Uterus (tissue), 3 donors: ENCODE measurements at regions not wholly inside any gene's neighbourhood (a gene's known extent, or its start where the extent isn't known, plus 50 kb on each side); places are given as distances from the start of the nearest gene placed in this dataset.

Experiments used
- DNase-seq, 2 donors: peaks; one replicate each; pipeline ENCODE4 v3.0.0-alpha.2; 2019 to 2020
- H3K27ac ChIP-seq, 2 donors: fragments of 200-600 bp; sonication (generic); 1 replicate in 1 of 2; 2 replicates in 1 of 2; pipeline ENCODE4 v1.5.1; 2016 to 2018
- H3K27me3 ChIP-seq, 2 donors: fragments of 200-600 bp; sonication (generic); one replicate each; pipeline ENCODE4 v1.5.1; 2018 to 2019; ENCODE audit warnings: control low read depth in 1 of 2
- H3K36me3 ChIP-seq, 2 donors: fragments of 200-600 bp; sonication (generic); one replicate each; pipeline ENCODE4 v1.5.1; 2019; ENCODE audit warnings: control low read depth in 1 of 2
- H3K4me1 ChIP-seq, 2 donors: fragments of 200-600 bp; sonication (generic); one replicate each; pipeline ENCODE4 v1.5.1; 2018 to 2019; ENCODE audit warnings: control low read depth in 1 of 2
- H3K4me3 ChIP-seq, 2 donors: fragments of 200-600 bp; sonication (generic); 1 replicate in 1 of 2; 2 replicates in 1 of 2; pipeline ENCODE4 v1.5.1; 2018 to 2019; ENCODE audit warnings: mild to moderate bottlenecking in 1 of 2
- H3K9me3 ChIP-seq, 2 donors: fragments of 200-600 bp; sonication (generic); one replicate each; pipeline ENCODE4 v1.5.1; 2019; ENCODE audit warnings: control low read depth in 1 of 2
- CTCF ChIP-seq, 4 experiments: fragments of 200-600 bp in 2 of 4; fragments of 450-650 bp in 2 of 4; sonication (generic) in 2 of 4; IDR thresholded peaks; one replicate each; pipeline ENCODE4 v1.5.1; 2016 to 2019; ENCODE audit warnings: antibody characterized with exemption in 4 of 4, mild to moderate bottlenecking in 2 of 4, moderate library complexity in 1 of 4
- POLR2A ChIP-seq, 2 donors: fragments of 450-650 bp; IDR thresholded peaks; one replicate each; pipeline ENCODE4 v1.6.1; 2016; ENCODE audit warnings: antibody characterized with exemption in 2 of 2, mild to moderate bottlenecking in 1 of 2, moderate library complexity in 1 of 2
- intact Hi-C: fragments of 100-400 bp; cut with DNase I; formaldehyde crosslinking; loops from one replicate; pipeline ENCODE4 v1.15.1; 2023; ENCODE audit warnings: low total_unique reads
- donor health status: DM: yes; HTN: yes; CAD: no.

GRCh38 chr2:234712421-234712935 lies 215.6 kb upstream of the ARL4C start:
- no peaks in the 10 kb centered on the region for H3K27me3 ChIP-seq
- no peak for TF ChIP-seq POLR2A (IDR thresholded peaks at IDR 0.05)
- TF ChIP-seq CTCF (IDR thresholded peaks at IDR 0.05) = no peak
- DNase-seq = no peak
- H3K9me3 ChIP-seq = no peaks in the 10 kb centered on the region
- intact Hi-C loops = no loop called here
- no peak overlapping the region for H3K27ac ChIP-seq
- no peak overlapping the region for H3K4me3 ChIP-seq
- H3K36me3 ChIP-seq = no peaks in the 10 kb centered on the region
- no peaks in the 10 kb centered on the region for H3K4me1 ChIP-seq

- no peak overlapping the region for H3K27ac ChIP-seq
- H3K4me3 ChIP-seq = no peak overlapping the region
- H3K9me3 ChIP-seq = no peaks in the 10 kb centered on the region
- H3K36me3 ChIP-seq = no peaks in the 10 kb centered on the region
- H3K27me3 ChIP-seq = no peaks in the 10 kb centered on the region
- TF ChIP-seq POLR2A (IDR thresholded peaks at IDR 0.05) (no peak), CTCF (IDR thresholded peaks at IDR 0.05) (no peak)
- H3K4me1 ChIP-seq = no peaks in the 10 kb centered on the region
- no peak for DNase-seq
- intact Hi-C loops = no loop called here
Measured at GRCh38 chr2:234711308-234711707, 214.4 kb upstream of the ARL4C start.

- intact Hi-C loops = no loop called here
- Histone ChIP-seq H3K9me3 (no peaks in the 10 kb centered on the region), H3K4me3 (no peak overlapping the region), H3K4me1 (no peaks in the 10 kb centered on the region), H3K27ac (no peak overlapping the region), H3K36me3 (no peaks in the 10 kb centered on the region), H3K27me3 (no peaks in the 10 kb centered on the region)
- TF ChIP-seq CTCF (IDR thresholded peaks at IDR 0.05) (no peak), POLR2A (IDR thresholded peaks at IDR 0.05) (no peak)
- no peak for DNase-seq
Measured at GRCh38 chr2:234710587-234710986, 213.7 kb upstream of the ARL4C start.

GRCh38 chr2:234710066-234710465 lies 213.2 kb upstream of the ARL4C start:
- H3K36me3 ChIP-seq = no peaks in the 10 kb centered on the region
- intact Hi-C loops = no loop called here
- TF ChIP-seq POLR2A (IDR thresholded peaks at IDR 0.05) = no peak

GRCh38 chr2:234708717-234709116 lies 211.8 kb upstream of the ARL4C start:
- DNase-seq = no peak

More at GRCh38 chr2:234710066-234710465, 213.2 kb upstream of the ARL4C start:
- Histone ChIP-seq H3K4me1 (no peaks in the 10 kb centered on the region), H3K27me3 (no peaks in the 10 kb centered on the region), H3K4me3 (no peak overlapping the region), H3K27ac (no peak overlapping the region), H3K9me3 (no peaks in the 10 kb centered on the region)
- DNase-seq = no peak

More at GRCh38 chr2:234708717-234709116, 211.8 kb upstream of the ARL4C start:
- Histone ChIP-seq H3K4me3 (no peak overlapping the region), H3K9me3 (no peaks in the 10 kb centered on the region), H3K27ac (no peak overlapping the region), H3K36me3 (no peaks in the 10 kb centered on the region), H3K4me1 (no peaks in the 10 kb centered on the region), H3K27me3 (no peaks in the 10 kb centered on the region)
- intact Hi-C loops = no loop called here
- TF ChIP-seq POLR2A (IDR thresholded peaks at IDR 0.05) = no peak
- TF ChIP-seq CTCF (IDR thresholded peaks at IDR 0.05) = no peak
